DOHH2 (cell line): ENCODE measurements at regions not wholly inside any gene's neighbourhood (a gene's known extent, or its start where the extent isn't known, plus 50 kb on each side); places are given as distances from the start of the nearest gene placed in this dataset.

Experiments
- H3F3A ChIP-seq: fragments of 200-600 bp; sonication (generic), shearing (Covaris generic); 2 replicates; pipeline ENCODE4 v1.6.0; 2016; ENCODE audit warnings: antibody characterized with exemption, mild to moderate bottlenecking; ENCODE audit not compliant: control insufficient read depth, insufficient read depth
- H3K27ac ChIP-seq: fragments of 200-600 bp; sonication (generic); 2 replicates; pipeline ENCODE4 v1.5.1; 2014; ENCODE audit warnings: low read depth, mild to moderate bottlenecking, low read length, moderate library complexity
- H3K27me3 ChIP-seq: fragments of 200-600 bp; sonication (generic); 2 replicates; pipeline ENCODE4 v1.6.1; 2014; ENCODE audit warnings: mild to moderate bottlenecking, low read length, mixed read lengths; ENCODE audit not compliant: control insufficient read depth
- H3K36me3 ChIP-seq: fragments of 200-600 bp; sonication (generic); 2 replicates; pipeline ENCODE4 v1.6.1; 2014; ENCODE audit warnings: mild to moderate bottlenecking, low read length, moderate library complexity, mixed read lengths; ENCODE audit not compliant: control insufficient read depth
- H3K4me1 ChIP-seq: fragments of 200-600 bp; sonication (generic); 2 replicates; pipeline ENCODE4 v1.6.1; 2014; ENCODE audit warnings: mild to moderate bottlenecking, low read length, mixed read lengths; ENCODE audit not compliant: control insufficient read depth
- H3K4me2 ChIP-seq: fragments of 200-600 bp; sonication (generic); 2 replicates; pipeline ENCODE4 v1.6.0; 2014; ENCODE audit warnings: mild to moderate bottlenecking, low read length, moderate library complexity
- H3K4me3 ChIP-seq: fragments of 200-600 bp; sonication (generic); 2 replicates; pipeline ENCODE4 v1.5.1; 2014; ENCODE audit warnings: mild to moderate bottlenecking, low read length, mixed read lengths
- H3K79me2 ChIP-seq: fragments of 200-600 bp; sonication (generic); 2 replicates; pipeline ENCODE4 v1.6.1; 2014; ENCODE audit warnings: mild to moderate bottlenecking, low read length, mixed read lengths; ENCODE audit not compliant: control insufficient read depth
- H3K9me2 ChIP-seq: fragments of 200-600 bp; sonication (generic); replicated peaks from 2 replicates; pipeline ENCODE4 v1.6.1; 2014; ENCODE audit warnings: mild to moderate bottlenecking, low read length, mixed read lengths; ENCODE audit not compliant: control insufficient read depth
- H3K9me3 ChIP-seq: fragments of 200-600 bp; sonication (generic); 2 replicates; pipeline ENCODE4 v1.6.1; 2014; ENCODE audit warnings: antibody characterized with exemption, low read length, mixed read lengths; ENCODE audit not compliant: control insufficient read depth, insufficient read depth
- H4K20me1 ChIP-seq: fragments of 200-600 bp; sonication (generic); 2 replicates; pipeline ENCODE4 v1.6.0; 2014; ENCODE audit warnings: low read depth, mild to moderate bottlenecking, antibody characterized with exemption, low read length, moderate library complexity; ENCODE audit not compliant: control insufficient read depth, insufficient read depth
- CTCF ChIP-seq: fragments of 200-600 bp; sonication (generic); IDR thresholded peaks from one replicate; pipeline ENCODE4 v1.5.1; 2014; ENCODE audit warnings: antibody characterized with exemption, mild to moderate bottlenecking, low read depth, low read length; ENCODE audit not compliant: poor library complexity, severe bottlenecking
- EZH2phosphoT487 ChIP-seq: fragments of 200-600 bp; sonication (generic); IDR thresholded peaks from 2 replicates; pipeline ENCODE4 v1.6.1; 2017; ENCODE audit warnings: borderline replicate concordance, mild to moderate bottlenecking, antibody characterized with exemption, low read length, moderate library complexity, mixed read lengths

GRCh38 chr3:189512821-189513220, 118.4 kb upstream of the TP63 start:
- H3K4me1 ChIP-seq: peaks cover 39% of the 10 kb centered on the region
- peaks cover 5% of the 10 kb centered on the region for H3K9me3 ChIP-seq
- no peak overlapping the region for H3K4me3 ChIP-seq
- H3K9me2 ChIP-seq: no peaks in the 10 kb centered on the region
- no peak overlapping the region for H3K4me2 ChIP-seq
- no peak overlapping the region for H3K27ac ChIP-seq
- no peaks in the 10 kb centered on the region for H3K36me3 ChIP-seq
- H3K79me2 ChIP-seq: no peaks in the 10 kb centered on the region
- no peaks in the 10 kb centered on the region for H4K20me1 ChIP-seq
- H3F3A ChIP-seq: no peaks in the 10 kb centered on the region
- TF ChIP-seq EZH2phosphoT487: no peak
- TF ChIP-seq CTCF: no peak
- no peaks in the 10 kb centered on the region for H3K27me3 ChIP-seq

GRCh38 chr3:189513281-189514117, 117.7 kb upstream of the TP63 start:
- Histone ChIP-seq H3K9me2 (no peaks in the 10 kb centered on the region), H3K79me2 (no peaks in the 10 kb centered on the region), H3K36me3 (no peaks in the 10 kb centered on the region), H4K20me1 (no peaks in the 10 kb centered on the region), H3K4me3 (no peak overlapping the region), H3K4me1 (peaks cover 34% of the 10 kb centered on the region), H3F3A (no peaks in the 10 kb centered on the region), H3K27ac (no peak overlapping the region), H3K27me3 (no peaks in the 10 kb centered on the region), H3K9me3 (peaks cover 8% of the 10 kb centered on the region), H3K4me2 (no peak overlapping the region)
- no peak for TF ChIP-seq EZH2phosphoT487
- TF ChIP-seq CTCF: no peak

- Histone ChIP-seq H4K20me1 (no peaks in the 10 kb centered on the region), H3K4me3 (no peak overlapping the region), H3K4me2 (no peak overlapping the region), H3K36me3 (no peaks in the 10 kb centered on the region), H3K27ac (no peak overlapping the region), H3K9me2 (no peaks in the 10 kb centered on the region), H3K27me3 (no peaks in the 10 kb centered on the region), H3K4me1 (peaks cover 16% of the 10 kb centered on the region), H3K79me2 (no peaks in the 10 kb centered on the region), H3F3A (no peaks in the 10 kb centered on the region), H3K9me3 (peaks cover 8% of the 10 kb centered on the region)
- TF ChIP-seq CTCF (no peak), EZH2phosphoT487 (no peak)
Measured at GRCh38 chr3:189516039-189516438, 115.2 kb upstream of the TP63 start.
